ENCODE measurements at regions not wholly inside any gene's neighbourhood (a gene's known extent, or its start where the extent isn't known, plus 50 kb on each side); places are given as distances from the start of the nearest gene placed in this dataset.

DNA sequence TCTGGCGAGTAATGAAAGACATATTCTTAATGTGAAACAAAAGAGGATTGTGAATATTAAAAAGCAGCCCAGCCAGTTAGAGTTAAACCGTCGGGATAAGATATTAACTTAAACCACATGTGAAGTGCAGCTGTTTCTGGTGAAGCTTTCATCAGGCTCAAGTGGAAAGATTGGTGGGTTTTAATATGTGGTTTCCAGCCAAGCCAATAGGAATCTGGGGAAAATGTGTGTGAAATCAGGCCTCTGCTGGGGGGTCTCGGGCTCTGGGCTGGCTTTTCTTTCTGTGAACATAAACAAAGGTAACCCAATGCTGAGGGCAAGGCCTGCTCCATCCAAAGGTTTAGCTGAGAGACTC, 279.6 kb downstream of the SLC4A3 start:
- H3K27me3 Mint-ChIP-seq: peaks cover 9% of the 10 kb centered on the region
- H3K9me3 Mint-ChIP-seq: no peaks in the 10 kb centered on the region
- no peaks in the 10 kb centered on the region for H3K36me3 Mint-ChIP-seq
- H3K4me1 Mint-ChIP-seq: no peaks in the 10 kb centered on the region
- no peak overlapping the region for H3K4me3 Mint-ChIP-seq
- no peak for ATAC-seq
- no peak overlapping the region for H3K27ac Mint-ChIP-seq

DNA sequence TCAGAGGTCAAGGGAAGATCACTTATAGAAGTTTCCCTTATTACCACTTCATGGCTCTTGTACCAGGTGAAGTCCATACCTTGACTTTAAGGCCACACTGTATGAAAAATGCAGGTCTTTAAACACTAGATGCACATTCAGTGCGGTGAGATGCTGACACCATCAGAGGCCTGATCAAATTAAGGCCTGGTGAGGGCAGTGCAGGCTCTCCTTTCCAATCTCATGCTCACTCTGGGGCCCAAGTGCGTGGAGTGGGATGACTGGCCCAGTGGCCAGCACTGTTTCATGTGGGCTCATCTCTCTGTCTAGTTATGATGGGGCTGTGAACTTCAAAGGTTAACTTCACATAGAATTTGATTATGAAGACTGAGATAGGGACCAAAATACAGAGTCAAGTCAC, 281.1 kb downstream of the SLC4A3 start:
- Mint-ChIP-seq H3K36me3 (no peaks in the 10 kb centered on the region), H3K9me3 (peaks cover 3% of the 10 kb centered on the region), H3K27me3 (no peaks in the 10 kb centered on the region), H3K4me1 (no peaks in the 10 kb centered on the region), H3K4me3 (no peak overlapping the region), H3K27ac (no peak overlapping the region)
- ATAC-seq: no peak

DNA sequence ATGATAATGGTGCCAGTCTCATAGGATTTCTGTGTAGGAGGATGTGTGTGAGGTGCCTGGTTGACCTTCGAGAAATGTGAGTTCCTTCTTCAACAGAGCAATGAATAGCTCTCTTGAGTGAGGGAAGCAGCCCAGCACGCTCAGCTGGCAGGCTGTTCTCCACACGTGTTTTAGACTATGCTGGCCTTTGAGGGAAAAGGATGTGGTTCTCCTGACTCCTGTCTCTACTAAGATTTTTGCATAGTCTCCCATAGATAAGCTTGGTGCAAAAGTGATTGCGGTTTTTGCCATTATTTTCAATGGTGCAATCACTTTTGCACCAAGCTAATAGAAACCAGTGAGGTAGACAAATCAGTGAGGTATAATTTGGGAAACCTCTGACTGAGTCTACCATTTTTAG, 284.1 kb downstream of the SLC4A3 start:
- ATAC-seq: no peak
- no peaks in the 10 kb centered on the region for H3K27me3 Mint-ChIP-seq
- peaks cover 3% of the 10 kb centered on the region for H3K9me3 Mint-ChIP-seq
- no peaks in the 10 kb centered on the region for H3K4me1 Mint-ChIP-seq
- H3K27ac Mint-ChIP-seq: no peak overlapping the region
- H3K36me3 Mint-ChIP-seq: no peaks in the 10 kb centered on the region
- no peak overlapping the region for H3K4me3 Mint-ChIP-seq

DNA sequence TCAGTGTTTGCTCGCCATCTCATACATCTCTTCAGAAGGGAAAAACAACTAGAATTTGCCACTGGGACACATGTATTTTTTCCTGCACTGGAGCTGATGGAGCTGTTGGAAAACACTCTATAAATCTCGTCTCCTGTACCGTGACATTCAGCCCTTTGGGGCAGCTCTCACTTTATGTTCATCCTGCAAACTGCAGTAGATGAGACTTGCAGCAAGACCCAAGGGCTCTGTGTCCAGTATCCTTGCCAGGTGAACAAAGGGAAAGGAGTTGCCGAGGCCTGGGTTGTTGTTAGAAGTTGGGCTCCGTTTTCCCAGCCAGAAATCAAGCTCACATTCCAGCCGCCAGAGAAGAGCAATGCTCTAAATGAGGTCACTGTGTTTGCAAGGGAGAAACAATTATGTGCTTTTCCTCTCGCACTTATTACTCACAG, 285.1 kb downstream of the SLC4A3 start:
- H3K27ac Mint-ChIP-seq: no peak overlapping the region
- H3K4me3 Mint-ChIP-seq: no peak overlapping the region
- peaks cover 3% of the 10 kb centered on the region for H3K9me3 Mint-ChIP-seq
- H3K4me1 Mint-ChIP-seq: no peaks in the 10 kb centered on the region
- no peaks in the 10 kb centered on the region for H3K36me3 Mint-ChIP-seq
- H3K27me3 Mint-ChIP-seq: no peaks in the 10 kb centered on the region
- no peak for ATAC-seq

DNA sequence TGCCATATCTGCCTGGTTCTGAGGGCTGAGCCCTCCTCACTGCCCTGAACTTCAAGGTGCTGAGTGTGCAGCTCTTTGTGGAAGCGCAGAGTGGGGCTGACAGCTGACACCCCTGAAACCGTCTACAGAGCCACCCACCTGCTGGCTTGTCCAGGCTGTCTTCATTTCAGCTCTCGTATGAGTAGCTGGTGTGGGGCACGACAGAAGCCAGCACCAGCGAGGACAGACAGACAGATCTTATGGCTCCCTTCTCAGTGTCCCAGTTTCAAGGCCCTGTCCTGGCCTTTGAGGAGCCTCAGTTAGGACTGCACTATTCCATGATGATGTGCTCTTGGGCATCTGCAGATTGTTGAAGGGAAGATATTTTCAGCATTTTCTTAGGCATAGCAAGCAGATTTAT, 287.1 kb downstream of the SLC4A3 start:
- H3K4me1 Mint-ChIP-seq: no peaks in the 10 kb centered on the region
- no peaks in the 10 kb centered on the region for H3K36me3 Mint-ChIP-seq
- no peaks in the 10 kb centered on the region for H3K27me3 Mint-ChIP-seq
- no peak for ATAC-seq
- H3K9me3 Mint-ChIP-seq: peaks cover 3% of the 10 kb centered on the region
- no peak overlapping the region for H3K4me3 Mint-ChIP-seq
- H3K27ac Mint-ChIP-seq: no peak overlapping the region

DNA sequence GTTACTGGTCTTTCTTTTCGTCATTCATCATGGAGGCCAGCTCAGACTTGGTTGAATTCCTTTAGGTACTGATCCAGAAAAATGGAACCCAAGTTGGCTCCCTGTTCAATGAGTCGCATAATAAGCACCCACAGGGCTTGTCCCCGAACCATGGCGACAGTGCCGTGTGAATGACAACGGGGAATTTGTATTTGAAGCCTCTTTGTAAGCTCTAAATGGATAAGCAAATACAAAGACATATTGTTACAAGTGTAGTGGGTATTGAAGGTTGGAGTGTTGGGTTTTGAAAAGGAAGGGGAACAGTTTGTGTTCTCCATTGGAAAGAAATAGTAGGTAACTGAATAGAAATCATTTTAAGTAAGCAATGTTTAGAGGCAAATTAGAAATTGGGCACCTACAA, 288.9 kb downstream of the SLC4A3 start:
- Mint-ChIP-seq H3K36me3 (no peaks in the 10 kb centered on the region), H3K4me3 (no peak overlapping the region), H3K27me3 (no peaks in the 10 kb centered on the region), H3K27ac (no peak overlapping the region), H3K4me1 (no peaks in the 10 kb centered on the region), H3K9me3 (peaks cover 3% of the 10 kb centered on the region)
- no peak for ATAC-seq

DNA sequence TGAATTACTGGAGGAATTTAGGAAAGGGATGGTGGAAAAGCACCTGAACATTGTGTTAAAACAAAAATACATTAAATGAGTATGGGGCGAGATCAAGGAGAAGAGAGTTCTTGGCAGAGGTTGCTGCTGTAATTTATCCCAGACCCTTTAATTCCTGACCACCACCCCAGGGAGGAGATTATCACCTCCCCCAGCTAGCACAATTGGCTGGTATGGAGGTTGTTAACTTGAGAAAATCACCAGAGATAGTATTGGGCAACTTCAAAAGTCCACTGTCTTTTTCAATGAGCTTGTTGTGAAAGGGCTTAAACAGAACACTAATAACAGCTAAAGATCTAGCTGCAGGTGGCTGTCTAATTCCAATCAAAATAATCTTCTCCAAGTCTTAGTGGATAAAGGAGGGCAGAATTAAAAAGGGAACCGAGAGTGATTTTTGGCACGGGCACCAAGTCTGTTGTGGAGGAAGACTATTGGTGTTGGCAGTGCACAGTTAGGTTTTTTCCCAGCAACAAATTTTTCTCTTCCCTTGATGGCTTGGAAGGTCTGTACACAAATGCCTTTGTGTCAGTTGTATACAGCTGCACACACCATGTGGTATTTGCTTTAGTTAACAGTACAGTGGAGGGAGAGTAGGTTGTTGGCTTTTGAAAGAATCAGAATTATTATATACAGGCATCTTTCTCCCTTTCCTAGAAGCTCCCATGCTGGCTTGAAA, 289.5 kb downstream of the SLC4A3 start:
- ATAC-seq: no peak
- no peaks in the 10 kb centered on the region for H3K27me3 Mint-ChIP-seq
- peaks cover 3% of the 10 kb centered on the region for H3K9me3 Mint-ChIP-seq
- H3K36me3 Mint-ChIP-seq: no peaks in the 10 kb centered on the region
- H3K4me1 Mint-ChIP-seq: no peaks in the 10 kb centered on the region
- no peak overlapping the region for H3K4me3 Mint-ChIP-seq
- no peak overlapping the region for H3K27ac Mint-ChIP-seq

DNA sequence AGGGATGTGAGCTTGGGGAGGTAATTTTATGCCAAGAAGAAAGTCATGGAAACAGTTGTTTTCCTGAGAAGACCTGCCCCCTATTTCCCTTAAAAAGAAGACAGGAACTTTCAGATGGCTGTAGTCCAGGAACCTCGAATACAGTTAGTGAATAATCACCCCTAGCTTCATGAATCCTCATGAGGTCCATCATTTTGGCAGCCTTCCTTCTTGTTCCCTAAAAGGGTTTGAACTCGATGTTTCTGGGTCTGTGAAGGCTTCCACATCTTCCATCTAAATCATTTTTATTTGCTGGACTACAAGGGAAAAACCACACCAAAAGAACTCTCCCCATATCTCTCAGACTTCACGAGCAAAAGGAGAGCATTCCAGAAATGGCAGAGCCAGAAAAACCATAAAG, 290.8 kb downstream of the SLC4A3 start:
- no peaks in the 10 kb centered on the region for H3K4me1 Mint-ChIP-seq
- no peaks in the 10 kb centered on the region for H3K36me3 Mint-ChIP-seq
- no peak overlapping the region for H3K4me3 Mint-ChIP-seq
- peaks cover under 1% of the 10 kb centered on the region for H3K9me3 Mint-ChIP-seq
- H3K27me3 Mint-ChIP-seq: no peaks in the 10 kb centered on the region
- ATAC-seq: no peak
- no peak overlapping the region for H3K27ac Mint-ChIP-seq

DNA sequence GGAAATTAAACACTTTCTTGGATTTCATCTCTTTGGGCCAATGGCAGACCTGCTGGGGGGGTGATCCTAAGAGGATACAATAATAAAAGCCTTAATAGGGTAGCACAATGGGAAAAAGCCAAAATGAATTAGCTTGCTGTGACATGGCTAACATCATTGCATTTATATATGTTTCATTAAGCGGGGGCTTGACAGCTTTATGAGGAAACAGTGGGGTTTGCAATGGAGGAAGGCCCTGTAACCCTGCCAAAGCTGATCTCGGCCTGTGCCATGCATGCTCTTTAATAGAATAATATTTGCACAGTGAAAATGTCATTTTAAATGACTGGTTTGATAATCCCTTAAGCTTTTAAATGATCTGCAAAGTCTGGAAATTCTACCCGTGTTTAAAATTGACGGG, 291.5 kb downstream of the SLC4A3 start:
- H3K4me3 Mint-ChIP-seq: no peak overlapping the region
- no peak overlapping the region for H3K27ac Mint-ChIP-seq
- no peaks in the 10 kb centered on the region for H3K9me3 Mint-ChIP-seq
- no peak for ATAC-seq
- H3K27me3 Mint-ChIP-seq: no peaks in the 10 kb centered on the region
- no peaks in the 10 kb centered on the region for H3K4me1 Mint-ChIP-seq
- H3K36me3 Mint-ChIP-seq: no peaks in the 10 kb centered on the region

DNA sequence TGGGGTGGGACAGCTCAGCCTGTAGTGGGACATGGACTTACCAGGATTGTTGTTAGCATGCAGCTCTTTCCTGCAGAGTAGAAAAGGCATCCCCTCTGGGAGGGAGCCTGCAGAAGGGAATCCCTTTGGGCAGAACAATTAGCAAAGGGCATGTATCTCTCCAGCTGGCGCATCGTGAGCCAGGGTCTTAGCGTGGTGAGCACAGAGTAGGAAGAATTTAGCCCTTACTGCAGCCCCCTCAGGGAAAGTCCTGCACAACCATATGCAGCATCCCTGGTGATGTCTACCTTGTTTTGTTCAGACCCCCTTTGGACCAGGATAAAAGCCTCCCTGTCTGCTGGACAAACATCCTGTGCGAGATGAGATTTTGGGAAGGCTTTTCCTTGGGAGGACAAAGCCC, 292.1 kb downstream of the SLC4A3 start:
- H3K4me1 Mint-ChIP-seq: no peaks in the 10 kb centered on the region
- no peak overlapping the region for H3K27ac Mint-ChIP-seq
- no peaks in the 10 kb centered on the region for H3K36me3 Mint-ChIP-seq
- H3K9me3 Mint-ChIP-seq: no peaks in the 10 kb centered on the region
- ATAC-seq: no peak
- no peaks in the 10 kb centered on the region for H3K27me3 Mint-ChIP-seq
- H3K4me3 Mint-ChIP-seq: no peak overlapping the region

DNA sequence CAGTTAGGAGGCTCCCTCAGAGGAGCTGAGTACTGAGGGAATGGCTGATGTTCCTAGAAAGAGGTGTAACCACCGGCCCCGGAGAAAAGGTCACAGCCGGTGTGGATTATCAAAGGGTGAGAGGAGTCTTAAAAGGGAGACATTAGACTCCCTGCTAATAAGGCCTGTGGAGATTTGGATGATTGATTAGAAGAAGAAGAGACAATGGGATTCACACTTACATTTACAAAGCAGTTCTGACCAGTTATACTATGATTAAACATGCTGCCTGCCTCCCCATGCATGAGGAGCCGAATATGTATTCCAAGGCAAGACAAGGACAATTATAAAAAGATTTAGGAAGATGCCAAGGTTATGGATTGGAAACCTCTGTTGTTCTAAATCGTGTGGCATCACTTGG, 302.4 kb downstream of the SLC4A3 start:
- peaks cover 17% of the 10 kb centered on the region for H3K27me3 Mint-ChIP-seq
- no peaks in the 10 kb centered on the region for H3K4me1 Mint-ChIP-seq
- no peaks in the 10 kb centered on the region for H3K9me3 Mint-ChIP-seq
- no peak for ATAC-seq
- no peak overlapping the region for H3K4me3 Mint-ChIP-seq
- H3K27ac Mint-ChIP-seq: no peak overlapping the region
- no peaks in the 10 kb centered on the region for H3K36me3 Mint-ChIP-seq

DNA sequence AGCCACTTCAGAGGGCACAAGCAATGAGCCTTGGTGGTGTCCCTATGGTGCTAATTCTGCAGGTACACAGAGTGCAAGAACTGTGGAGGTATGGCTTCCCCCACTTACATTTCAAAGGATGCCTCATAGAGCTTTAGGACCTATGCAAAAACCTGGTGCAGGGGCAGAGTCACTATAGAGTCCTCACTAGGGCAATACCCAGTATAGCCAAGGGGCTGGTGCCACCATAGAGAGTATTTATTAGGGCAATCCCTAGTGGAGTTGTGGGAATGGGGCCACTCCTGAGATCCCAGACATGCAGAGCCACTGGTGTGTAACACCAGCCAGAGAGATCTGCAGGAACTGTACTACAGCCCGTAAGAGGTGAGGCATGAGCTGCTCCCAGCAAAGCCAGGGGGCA, 312.2 kb downstream of the SLC4A3 start:
- peak; percentile 50 for ATAC-seq
- H3K27me3 Mint-ChIP-seq: no peaks in the 10 kb centered on the region
- no peak overlapping the region for H3K4me3 Mint-ChIP-seq
- no peaks in the 10 kb centered on the region for H3K4me1 Mint-ChIP-seq
- H3K9me3 Mint-ChIP-seq: peaks cover 3% of the 10 kb centered on the region
- H3K36me3 Mint-ChIP-seq: no peaks in the 10 kb centered on the region
- H3K27ac Mint-ChIP-seq: no peak overlapping the region

DNA sequence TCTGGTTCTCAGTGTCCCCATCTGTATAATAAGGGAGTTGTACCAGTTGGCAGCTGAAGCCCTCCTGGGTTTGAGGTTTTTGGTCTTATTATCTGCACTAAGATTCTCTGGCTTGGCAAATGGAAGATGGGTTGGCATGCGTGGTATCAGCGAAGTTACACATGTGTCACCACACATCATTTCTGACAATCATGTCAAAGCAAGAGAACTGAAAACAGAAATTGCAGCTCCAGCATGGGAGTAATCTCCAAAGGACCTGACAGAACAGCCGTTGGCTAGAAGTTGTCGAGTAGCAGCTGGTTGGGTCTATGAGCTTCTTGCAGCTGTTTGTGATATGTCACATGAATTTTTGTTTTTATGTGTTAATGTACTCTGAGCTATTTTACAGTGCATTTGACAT, 317.4 kb downstream of the SLC4A3 start:
- H3K9me3 Mint-ChIP-seq: no peaks in the 10 kb centered on the region
- H3K27ac Mint-ChIP-seq: no peak overlapping the region
- no peak for ATAC-seq
- no peak overlapping the region for H3K4me3 Mint-ChIP-seq
- H3K36me3 Mint-ChIP-seq: no peaks in the 10 kb centered on the region
- H3K4me1 Mint-ChIP-seq: no peaks in the 10 kb centered on the region
- H3K27me3 Mint-ChIP-seq: no peaks in the 10 kb centered on the region

DNA sequence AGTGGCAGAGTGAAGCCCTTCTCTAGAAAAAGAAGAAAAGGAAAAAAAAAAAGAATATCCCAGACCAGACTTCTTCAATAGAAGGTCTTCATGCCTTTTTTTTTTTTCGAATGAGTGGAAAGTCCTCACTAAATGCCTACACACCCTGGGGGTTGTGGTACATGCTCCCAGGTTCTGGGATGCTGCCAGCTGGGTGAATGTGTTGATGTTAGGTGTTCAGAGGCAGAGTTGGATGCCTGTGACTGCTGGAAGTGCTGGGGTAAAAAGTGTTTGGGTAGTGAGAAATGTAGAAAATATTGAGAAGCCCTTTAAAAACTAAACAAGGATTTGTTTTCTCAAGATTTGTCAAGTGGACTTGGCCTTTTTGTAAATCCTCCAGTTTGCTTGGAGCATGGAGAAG, 318.6 kb downstream of the SLC4A3 start:
- ATAC-seq: no peak
- H3K4me1 Mint-ChIP-seq: no peaks in the 10 kb centered on the region
- H3K4me3 Mint-ChIP-seq: no peak overlapping the region
- H3K9me3 Mint-ChIP-seq: no peaks in the 10 kb centered on the region
- H3K27ac Mint-ChIP-seq: no peak overlapping the region
- H3K36me3 Mint-ChIP-seq: no peaks in the 10 kb centered on the region
- H3K27me3 Mint-ChIP-seq: no peaks in the 10 kb centered on the region

DNA sequence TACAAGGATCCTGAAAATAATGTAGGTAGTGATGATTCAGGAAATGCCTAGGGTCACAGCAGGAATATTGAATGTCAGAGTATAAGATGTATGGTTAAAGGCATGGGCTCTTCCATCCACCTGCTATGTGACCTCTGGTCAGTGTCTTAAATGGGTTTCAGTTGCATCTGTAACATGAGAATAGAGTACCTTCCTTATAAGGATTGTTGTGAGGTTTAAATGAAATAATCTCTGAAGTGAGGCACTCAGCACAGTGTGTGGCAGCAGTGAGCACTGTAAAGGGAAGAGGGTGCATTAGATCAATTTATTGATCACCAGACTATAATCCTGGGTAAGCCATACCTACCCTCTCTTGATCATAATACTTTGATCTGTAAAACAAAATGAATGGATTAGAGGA, 319.1 kb downstream of the SLC4A3 start:
- no peaks in the 10 kb centered on the region for H3K4me1 Mint-ChIP-seq
- peak; percentile 12 for ATAC-seq
- no peaks in the 10 kb centered on the region for H3K36me3 Mint-ChIP-seq
- no peaks in the 10 kb centered on the region for H3K9me3 Mint-ChIP-seq
- no peaks in the 10 kb centered on the region for H3K27me3 Mint-ChIP-seq
- H3K27ac Mint-ChIP-seq: no peak overlapping the region
- H3K4me3 Mint-ChIP-seq: no peak overlapping the region

DNA sequence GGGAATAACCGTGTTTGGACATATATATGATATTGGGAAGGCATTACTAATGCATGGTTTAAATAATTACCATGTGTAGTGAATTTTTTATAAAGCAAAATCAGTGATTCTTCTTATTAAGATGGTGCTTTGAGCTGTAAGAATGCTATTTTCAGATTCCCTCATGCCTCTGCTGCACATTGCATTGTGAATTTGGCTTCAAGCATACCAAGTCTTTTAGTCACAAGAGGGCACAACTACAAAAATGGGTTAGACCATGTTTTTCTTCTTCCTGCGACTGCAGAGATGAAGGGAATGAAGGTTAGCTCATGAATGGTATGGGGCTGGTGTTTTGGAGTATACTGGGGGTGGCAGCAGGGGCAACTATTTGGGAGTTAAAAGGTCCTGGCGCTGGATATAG, 320.1 kb downstream of the SLC4A3 start:
- Mint-ChIP-seq H3K36me3 (no peaks in the 10 kb centered on the region), H3K27ac (no peak overlapping the region), H3K4me3 (no peak overlapping the region), H3K9me3 (no peaks in the 10 kb centered on the region), H3K4me1 (no peaks in the 10 kb centered on the region), H3K27me3 (no peaks in the 10 kb centered on the region)
- no peak for ATAC-seq

DNA sequence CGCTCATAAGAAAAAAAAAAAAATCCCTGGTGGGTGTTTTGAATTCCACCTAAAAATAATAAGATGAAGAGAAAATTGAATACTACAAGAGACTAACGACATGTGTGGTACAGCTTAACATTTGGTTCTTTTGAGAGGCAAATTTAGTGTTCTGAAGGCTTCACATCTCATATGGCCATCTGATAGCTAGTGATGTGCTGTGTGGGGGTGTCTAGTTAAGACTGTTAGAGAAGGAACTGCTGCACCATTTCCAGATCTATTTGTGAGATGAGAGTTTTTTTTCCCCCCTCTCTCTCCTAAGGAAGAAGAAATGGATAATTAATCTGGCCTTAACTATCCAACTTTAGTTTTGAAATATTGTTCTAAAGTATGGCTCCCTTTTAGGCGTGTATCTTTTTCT, 321.6 kb downstream of the SLC4A3 start:
- ATAC-seq: no peak
- no peaks in the 10 kb centered on the region for H3K9me3 Mint-ChIP-seq
- H3K27me3 Mint-ChIP-seq: no peaks in the 10 kb centered on the region
- no peak overlapping the region for H3K4me3 Mint-ChIP-seq
- no peaks in the 10 kb centered on the region for H3K36me3 Mint-ChIP-seq
- no peak overlapping the region for H3K27ac Mint-ChIP-seq
- H3K4me1 Mint-ChIP-seq: no peaks in the 10 kb centered on the region

Data from stimulated activated memory B cell treated with anti-CD40 and anti-IgM and Interleukin-4, amounts not matched to agents 10 μg/mL and 1 μg/mL and 100 μg/mL, for 72 hours (primary cell).